OCI-M2 (cell line): ENCODE measurements at regions not wholly inside any gene's neighbourhood (a gene's known extent, or its start where the extent isn't known, plus 50 kb on each side); places are given as distances from the start of the nearest gene placed in this dataset.

Experiments used
- DNase-seq: peaks from one replicate; lab custom pipeline; 2025; ENCODE audit not compliant: unreplicated experiment; lab: John Stamatoyannopoulos, UW

DNA sequence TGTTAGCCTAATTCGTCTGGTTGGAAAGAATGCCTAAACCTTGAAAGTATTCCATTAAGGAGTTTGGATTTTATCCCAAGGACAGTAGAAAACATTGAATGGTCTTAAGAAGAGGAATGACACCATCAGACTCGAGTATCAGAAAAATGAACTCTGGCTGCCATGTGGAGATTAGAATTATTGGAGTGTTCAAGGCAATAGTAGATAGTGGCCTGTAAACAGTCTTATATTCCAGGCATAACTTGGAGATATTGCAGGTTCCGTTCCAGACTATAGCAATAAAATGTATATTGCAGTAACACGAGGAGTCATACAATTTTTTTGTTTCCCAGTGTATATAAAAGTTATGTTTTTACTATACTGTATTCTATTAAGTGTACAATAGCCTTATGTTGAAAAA, 130.9 kb downstream of the GDAP2 start:
- DNase-seq: no peak

DNA sequence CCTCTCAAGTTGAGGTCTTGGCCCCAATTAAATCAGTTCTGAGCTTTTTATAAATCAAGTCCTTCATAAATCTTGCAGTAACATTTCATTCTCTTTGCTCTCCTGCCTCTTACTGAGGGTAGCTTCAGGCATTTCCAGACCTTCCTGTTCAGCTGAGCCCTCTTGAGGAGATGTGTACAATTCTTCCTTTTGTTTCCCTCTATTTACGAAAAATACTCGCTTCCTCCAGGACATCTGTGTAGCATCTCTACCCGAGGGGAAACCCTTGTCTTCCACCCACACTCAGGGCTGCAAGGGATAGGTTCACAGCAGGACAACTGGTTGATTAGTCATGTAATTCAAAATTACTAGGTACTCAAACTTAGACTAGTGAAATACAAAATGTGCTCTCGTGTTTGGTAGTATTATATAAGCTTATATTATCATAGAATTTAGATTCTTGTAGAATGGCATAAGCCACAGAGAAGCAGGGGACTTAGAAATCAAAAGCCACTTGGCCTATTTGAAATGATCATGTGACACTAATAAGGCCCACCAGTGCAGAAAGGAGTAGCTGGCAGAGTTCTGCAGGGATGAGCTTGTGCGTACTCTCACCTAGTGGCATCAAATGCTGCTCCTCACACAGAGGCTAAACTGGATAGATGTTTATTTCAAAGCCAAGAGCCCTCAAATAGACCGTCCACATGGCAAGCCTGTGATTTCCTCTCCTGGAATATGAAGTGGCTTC, 126.7 kb downstream of the GDAP2 start:
- no peak for DNase-seq

DNA sequence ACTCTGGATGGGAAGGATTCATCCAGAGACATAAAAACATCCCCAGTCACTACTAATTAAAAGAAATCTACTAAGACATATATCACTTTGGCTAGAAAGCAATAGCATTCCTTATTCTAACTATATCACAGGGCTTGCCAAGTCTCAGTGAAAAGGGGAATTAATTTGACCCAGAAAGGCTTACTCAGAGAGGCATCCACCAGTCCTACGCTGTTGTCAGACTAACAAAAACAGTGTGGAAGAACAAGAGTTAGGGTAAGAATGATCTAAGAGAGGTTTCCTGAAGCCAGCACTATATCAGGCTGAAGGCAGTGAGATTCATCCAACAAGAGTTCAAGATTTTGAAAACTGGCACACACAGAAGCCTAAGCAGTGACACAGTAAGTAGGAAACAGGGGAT, 126.1 kb downstream of the GDAP2 start:
- DNase-seq: no peak

DNA sequence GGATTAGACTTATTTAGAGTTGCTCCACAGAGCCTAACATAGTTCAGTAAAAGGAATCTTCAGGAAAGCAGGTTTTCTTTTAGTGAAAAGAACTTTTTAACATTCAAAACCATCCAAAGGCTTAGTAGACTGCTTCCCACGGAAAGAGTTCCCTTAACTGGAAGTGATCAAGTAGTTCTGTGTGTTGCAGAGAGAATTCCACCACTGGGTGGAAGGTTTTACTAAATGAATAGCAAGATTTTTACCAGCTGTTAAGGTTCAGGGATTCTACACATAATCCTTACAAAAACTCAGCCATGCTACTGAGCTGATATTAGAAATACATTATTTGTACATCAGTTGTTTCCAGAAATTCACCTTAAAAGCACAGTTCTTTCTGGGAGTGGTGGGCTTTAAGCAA, 119.7 kb downstream of the GDAP2 start:
- no peak for DNase-seq

DNA sequence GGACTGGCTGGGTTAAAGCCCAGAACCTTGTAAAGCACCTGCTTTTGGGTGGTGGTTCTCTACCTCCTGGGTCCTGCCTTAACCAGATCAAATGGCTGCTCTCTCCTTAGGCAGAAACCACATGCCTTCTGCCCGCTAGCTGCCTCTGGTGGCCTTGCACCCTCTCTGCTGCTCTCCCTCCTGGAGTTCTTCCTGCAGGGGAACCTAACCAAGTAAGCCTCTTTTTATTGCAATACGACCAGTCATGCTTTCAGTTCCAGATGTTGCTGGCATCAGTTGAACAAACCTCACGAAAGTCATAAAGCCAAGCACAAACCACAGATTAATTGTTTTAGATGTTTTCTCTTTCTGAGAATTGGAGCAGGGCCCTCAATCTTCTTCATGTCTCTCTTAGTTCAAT, 118.9 kb downstream of the GDAP2 start:
- no peak for DNase-seq

DNA sequence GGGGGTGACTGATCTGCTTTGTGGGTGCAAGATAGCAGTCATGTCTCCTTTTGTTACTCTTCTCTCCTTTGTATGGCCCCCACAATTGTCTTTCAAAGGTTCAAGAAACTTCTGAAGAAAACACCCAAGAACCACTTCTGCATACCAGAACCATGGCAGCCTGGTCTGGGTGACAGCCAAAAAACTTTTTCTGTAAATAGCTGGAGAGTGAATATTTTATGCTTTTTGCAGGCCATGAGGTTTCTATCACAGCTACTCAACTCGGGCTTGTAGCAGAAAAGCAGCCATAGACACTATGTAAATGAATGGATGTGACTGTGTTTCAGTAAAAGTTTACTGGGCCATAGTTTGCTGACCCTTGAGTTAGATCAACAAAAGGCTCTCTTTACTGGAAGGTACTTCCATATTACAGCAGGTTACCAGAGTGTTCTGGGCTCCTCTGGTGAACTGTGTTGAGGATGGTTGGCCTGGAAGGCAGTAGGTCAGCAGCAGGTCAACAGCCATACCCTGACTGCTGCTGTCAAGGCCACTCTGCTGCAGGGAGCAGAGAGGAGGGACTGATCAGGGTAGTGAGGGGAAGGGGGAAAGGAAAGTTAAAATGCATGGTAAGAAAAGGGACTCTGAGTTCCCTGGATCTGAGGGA, 116.4 kb downstream of the GDAP2 start:
- DNase-seq: no peak
